PFSK-1 (cell line): ENCODE measurements at regions not wholly inside any gene's neighbourhood (a gene's known extent, or its start where the extent isn't known, plus 50 kb on each side); places are given as distances from the start of the nearest gene placed in this dataset.

Experiments
- FOXP2 ChIP-seq: optimal IDR thresholded peaks from 2 replicates; pipeline ENCODE3; 2011; ENCODE audit warnings: borderline replicate concordance, control low read depth, inconsistent platforms; ENCODE audit not compliant: insufficient read depth; ENCODE audit errors: extremely low read length, extremely low read depth
- POLR2AphosphoS5 ChIP-seq: IDR thresholded peaks from 2 replicates; pipeline ENCODE4 v1.6.1; 2012; ENCODE audit warnings: low read depth, mild to moderate bottlenecking, control low read depth, low read length, moderate library complexity
- REST ChIP-seq, 2 experiments: IDR thresholded peaks; 2 replicates each; pipeline versions ENCODE4 v1.6.1 to v1.8.0; 2011 to 2012; ENCODE audit warnings: low read depth in 2 of 2, low read length in 2 of 2, control low read depth in 1 of 2, inconsistent platforms in 1 of 2, mild to moderate bottlenecking in 1 of 2, moderate library complexity in 1 of 2; ENCODE audit not compliant: insufficient read depth in 1 of 2
- SIN3A ChIP-seq: IDR thresholded peaks from 2 replicates; pipeline ENCODE4 v1.6.1; 2012; ENCODE audit warnings: mild to moderate bottlenecking, low read length, moderate library complexity, borderline replicate concordance; ENCODE audit not compliant: insufficient read depth

GRCh38 chr12:67193704-67194103 lies 75.5 kb upstream of the CAND1 start:
- TF ChIP-seq POLR2AphosphoS5 (no peak), SIN3A (no peak), REST (IDR thresholded peaks at IDR 0.05; ENCODE audit: insufficient read depth in 1 of 2, low read depth in 2 of 2, low read length in 2 of 2) (peak; percentile 90 to 100), FOXP2 (no peak)
